Fibroblast of the conjunctiva (primary cell): ENCODE measurements at regions not wholly inside any gene's neighbourhood (a gene's known extent, or its start where the extent isn't known, plus 50 kb on each side); places are given as distances from the start of the nearest gene placed in this dataset.
A peak's percentile ranks its signal among the peaks of the same experiment; 100 is the strongest.

ENCODE experiments used
- DNase-seq: peaks from one replicate; pipeline ENCODE4 v3.0.0-alpha.2; 2010; ENCODE audit warnings: low read depth

DNA sequence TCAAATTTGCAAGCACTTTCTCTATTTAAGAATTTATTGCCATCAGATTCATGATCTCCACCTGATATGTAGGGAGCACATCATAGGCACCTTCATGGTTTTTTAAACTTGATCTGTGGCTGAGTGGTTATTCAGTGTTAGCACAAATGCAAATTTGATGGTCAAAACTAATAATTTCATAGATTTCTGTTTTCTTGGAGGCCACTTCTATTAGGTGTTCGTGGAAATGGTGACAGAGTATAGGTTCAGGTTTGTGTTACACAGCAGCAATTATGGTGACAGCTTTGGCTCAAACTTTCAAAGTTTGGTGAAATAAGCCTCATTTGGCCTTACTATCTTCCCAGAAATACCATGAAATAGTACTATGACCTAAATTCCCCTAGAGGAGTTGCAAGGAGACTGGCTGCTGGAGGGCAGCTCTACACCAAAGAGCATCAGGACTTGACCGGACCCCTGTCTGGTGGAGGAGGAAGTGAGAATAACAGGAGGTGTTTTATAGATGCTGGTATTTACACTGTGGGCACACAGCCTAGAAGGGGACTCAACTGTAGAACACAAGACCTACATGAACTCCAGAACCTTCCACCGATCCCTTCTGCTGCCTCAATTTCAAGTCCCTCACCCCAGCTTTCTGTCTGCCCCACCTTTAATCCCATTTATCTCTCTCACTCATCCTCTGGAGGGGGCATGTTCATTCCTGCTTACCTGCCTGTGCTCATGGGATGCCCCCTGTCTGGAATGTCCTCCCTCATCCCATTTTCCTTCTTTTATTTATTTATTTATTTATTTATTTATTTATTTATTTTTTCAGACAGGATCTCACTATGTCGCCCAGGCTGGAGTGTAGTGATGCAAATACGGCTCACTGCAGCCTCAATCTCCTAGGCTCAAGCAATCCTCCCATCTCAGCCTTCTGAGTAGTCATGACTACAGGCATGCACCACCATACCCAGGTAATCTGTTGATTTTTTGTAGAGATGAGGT, 132.9 kb upstream of the SIX2 start:
- no peak for DNase-seq

DNA sequence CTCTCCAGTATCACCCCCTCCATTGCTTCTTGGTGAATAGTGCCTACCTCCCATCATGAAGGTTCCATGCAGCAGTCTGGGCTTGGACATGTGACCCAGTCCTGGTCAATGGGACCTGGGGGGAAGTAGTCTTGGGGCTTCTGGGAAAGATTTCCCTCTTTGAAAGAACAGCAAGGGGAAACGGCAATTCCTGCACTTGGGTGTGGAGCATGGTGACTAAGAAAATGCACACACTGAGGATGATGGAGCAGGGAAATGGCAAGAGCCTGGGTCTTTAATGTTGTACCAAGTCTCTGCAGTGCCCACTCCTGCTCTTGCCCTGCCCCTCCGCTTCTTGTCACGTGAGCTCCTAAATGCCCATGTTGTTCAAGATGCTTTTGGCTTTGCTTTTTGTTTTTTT, 131.4 kb upstream of the SIX2 start:
- no peak for DNase-seq

DNA sequence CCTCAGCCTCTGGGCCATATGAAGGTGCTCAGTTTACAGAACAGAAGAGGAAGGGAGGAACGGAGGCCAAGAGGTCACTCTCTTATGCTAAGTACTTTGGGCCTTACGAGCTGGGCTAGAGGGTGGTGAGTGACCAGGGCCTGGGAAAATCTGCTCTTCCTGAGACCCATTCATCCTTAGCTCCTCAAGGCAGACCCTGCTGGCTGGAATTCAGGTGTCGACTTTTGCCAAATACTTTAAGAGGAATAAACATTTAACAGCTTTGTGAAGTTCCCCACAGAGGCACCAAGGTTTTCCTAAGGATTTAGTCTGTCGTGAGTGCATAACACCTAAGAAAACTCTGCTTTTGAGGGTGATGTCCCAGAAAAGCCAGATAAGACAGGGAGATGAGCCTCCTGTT, 129.7 kb upstream of the SIX2 start:
- DNase-seq = no peak

DNA sequence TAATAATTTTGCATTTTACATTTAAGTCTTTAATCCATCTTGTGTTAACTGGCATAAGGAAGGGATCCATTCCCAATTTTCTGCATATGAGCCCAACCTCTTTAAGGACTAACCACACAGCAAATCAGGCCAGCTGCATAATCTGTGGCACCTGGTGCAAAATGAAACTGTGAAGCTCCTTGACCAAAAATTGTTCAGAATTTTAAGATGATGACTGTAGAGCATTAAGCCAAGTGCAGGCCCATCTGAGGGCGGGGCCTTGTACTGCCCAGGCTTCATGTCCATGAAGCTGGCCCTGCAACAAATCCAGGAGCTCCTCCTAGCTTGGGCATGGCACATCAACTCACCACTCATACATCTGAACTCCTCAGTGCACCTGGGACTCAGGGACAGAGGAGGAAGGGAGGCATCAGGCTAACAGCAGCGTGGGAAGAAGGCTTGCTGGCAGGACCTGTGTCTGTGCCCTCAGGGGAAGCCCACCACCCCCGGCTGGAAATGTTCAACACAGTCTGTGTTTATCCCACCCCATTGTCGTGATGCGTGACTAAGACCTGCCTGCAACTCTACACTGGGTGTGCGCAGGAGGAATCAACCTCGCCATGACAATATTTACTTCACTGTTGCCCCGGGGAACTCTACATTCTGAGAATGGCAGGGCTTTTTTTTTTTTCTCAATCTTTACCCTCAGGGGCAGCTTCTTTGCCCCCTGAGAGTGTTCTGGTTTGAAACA, 128.9 kb upstream of the SIX2 start:
- DNase-seq = no peak

DNA sequence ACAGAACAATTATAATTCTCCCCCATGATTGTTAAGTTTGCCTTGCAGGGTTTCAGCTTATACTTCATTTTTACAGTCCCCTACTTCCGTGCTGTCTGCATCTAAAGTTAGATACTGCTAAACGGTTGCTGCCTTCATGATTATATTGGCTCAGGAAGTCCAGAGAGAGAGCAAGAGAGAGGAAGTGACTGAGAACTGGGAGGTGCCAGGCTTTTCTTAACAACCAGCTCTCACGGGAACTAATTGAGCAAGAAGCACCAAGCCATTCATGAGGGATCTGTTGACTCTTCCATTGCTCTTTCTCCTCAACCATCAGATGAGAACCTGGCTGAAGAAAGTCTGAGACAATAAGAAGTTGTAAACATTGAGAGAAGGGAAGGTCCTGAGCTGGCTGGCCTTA, 125.5 kb upstream of the SIX2 start:
- DNase-seq = no peak

DNA sequence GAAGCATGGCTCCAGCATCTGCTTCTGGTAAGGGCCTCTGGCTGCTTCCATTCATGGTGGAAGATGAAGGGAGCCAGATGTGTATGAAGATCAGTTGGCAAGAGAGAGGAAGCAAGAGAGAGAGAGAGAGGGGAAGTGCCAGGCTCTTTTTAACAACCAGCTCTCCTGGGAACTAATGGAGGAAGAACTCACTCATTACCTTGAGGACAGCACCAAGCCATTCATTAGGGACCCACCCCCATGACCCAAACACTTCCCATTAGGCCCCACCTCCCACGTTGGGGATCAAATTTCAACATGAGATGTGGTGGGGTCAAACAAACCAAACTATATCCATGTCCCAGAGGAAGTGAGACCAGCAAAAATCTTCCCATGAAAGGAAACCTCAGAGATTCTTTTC, 124.8 kb upstream of the SIX2 start:
- no peak for DNase-seq

DNA sequence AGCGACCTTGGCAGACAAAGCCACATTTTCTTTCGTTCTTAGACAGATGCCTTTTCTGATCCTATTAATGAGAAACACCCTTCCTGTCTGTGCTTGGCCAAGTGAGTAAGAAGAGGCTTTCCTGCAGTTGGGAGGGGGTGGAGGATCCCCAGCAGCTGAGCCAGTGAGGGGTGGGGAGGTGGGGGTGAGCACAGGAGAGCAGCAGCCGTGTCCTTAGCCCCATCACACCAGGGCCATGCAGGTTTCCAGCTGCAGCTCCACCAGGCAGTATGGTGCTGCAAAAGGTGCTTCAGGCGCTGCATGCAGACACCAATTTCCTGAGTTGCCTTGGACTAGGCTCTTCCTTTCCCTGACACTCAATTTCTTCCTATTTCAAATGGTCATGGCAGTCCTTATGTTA, 123.3 kb upstream of the SIX2 start:
- DNase-seq = no peak

DNA sequence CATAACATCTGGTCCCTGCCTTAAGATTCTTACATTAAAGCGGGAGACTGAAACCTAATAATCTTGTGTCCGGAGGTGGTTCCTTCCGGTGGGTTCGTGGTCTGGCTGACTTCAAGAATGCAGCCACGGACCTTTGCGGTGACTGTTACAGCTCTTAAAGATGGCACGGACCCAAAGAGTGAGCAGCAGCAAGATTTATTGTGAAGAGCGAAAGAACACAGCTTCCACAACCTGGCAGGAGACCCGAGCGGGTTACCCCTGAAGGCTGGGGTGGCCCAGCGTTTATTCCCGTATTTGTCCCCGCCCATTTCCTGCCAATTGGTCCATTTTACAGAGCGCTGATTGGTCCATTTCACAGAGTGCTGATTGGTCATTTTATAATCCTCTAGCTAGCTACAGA, 122.3 kb upstream of the SIX2 start:
- no peak for DNase-seq

DNA sequence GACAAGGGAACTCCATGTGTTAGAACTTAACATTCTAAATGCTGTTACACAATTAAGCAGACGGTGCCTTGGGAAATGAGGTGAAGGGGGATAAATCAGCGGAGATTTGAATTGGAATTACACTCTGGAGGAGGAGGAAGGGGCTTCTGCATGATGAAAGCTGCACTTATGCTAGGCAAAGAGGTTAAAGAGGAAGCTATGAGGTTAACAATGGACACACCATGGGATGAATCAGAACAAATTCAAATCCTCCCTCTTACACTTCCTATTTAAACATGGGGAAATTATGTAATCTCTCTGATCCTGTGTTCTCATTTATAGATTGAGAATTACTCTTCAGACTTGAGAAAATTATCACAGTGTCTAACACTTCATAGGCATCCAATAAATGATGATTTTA, 121.5 kb upstream of the SIX2 start:
- DNase-seq = no peak

DNA sequence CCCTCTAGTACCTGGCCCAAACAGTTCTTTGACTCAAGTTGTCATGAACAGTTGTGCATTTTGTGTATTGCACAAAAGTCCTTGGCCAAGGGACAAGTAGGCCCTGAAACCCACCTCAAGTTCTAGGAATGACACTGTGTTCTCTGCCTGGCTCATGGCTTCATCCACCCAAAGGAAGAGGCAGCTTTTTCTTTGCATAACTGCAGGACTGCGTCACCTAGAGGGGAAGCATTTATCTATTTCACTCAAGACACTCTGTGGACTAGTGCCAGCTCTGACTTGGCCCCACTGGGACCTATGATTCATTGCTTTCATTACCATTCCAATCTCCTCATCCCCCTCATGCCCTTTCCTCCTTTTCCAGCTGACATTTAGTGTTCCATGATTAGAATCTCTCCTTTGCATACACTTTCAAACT, 119.3 kb upstream of the SIX2 start:
- peak; percentile 88 for DNase-seq

DNA sequence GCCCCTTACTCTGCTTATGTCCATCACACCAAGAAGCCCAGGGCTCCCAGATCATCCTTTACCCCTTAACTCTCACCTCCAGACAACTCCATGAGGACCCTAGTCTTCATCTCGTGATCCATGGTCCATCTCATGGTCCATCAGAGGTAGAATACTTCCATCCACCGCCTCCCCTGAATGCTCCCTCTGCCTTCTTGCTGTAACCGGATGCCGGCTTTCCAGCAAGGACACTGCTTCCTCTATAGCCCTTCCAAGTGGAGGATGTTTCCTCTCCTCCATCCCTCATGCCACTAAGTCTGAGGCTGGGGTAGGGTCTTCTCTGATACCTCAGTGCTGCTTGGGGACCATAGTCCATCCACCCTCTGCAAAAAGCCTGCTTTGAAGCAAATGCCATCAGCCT, 118.6 kb upstream of the SIX2 start:
- DNase-seq = no peak

DNA sequence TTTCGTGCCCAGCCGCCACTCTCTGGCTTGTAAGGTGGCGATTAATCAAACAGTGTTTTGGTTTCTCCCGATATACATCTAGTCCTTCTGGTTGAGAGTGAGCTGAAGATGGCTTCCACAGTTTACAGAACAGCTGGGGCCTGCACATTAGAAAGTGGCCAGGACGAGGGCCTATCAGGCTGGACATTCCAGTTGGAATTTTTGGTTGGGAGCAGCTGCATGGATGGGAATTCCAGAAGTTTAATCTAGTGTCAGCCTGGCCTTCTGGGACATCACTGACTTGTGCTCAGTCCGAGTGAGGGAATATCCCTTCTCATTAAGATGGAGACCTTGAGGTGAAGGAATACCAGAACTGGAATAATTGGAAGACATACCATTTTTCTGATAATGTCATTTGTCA, 118.1 kb upstream of the SIX2 start:
- DNase-seq = no peak

DNA sequence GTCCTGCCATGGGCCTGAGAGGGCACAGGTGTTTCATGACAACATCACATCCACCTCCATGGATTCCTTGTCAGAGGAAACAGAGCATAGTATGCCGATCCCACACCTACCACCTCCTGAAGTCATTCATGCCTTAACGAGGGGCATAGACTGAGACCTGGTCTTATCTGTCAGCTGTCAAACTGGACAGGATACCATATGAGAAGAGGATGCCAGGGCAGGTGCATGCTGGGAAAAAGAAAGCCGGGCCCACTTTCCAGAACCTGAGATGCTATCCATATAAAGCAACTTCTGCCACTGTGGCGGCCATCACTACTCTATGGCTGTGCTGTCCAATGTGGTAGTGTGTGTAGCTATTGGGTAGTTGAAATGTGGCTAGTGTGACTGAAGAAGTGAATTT, 116.0 kb upstream of the SIX2 start:
- DNase-seq = no peak

DNA sequence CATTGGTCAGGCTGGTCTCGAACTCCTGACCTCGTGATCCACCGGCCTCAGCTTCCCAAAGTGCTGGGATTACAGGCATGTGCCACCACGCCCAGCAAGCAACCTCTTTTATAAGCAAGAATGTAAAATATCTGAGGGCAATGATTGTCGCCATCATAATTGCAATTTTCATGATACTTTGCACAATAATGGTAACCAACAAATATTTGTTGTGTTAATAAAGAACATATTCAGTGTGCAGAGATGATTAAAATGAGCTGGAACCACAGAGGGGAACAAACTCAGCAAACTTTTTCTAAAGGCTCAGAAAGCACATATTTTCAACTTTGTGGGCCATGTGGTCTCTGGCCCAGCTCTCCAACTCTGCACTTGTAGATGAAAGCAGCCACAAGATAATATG, 115.2 kb upstream of the SIX2 start:
- DNase-seq = no peak

DNA sequence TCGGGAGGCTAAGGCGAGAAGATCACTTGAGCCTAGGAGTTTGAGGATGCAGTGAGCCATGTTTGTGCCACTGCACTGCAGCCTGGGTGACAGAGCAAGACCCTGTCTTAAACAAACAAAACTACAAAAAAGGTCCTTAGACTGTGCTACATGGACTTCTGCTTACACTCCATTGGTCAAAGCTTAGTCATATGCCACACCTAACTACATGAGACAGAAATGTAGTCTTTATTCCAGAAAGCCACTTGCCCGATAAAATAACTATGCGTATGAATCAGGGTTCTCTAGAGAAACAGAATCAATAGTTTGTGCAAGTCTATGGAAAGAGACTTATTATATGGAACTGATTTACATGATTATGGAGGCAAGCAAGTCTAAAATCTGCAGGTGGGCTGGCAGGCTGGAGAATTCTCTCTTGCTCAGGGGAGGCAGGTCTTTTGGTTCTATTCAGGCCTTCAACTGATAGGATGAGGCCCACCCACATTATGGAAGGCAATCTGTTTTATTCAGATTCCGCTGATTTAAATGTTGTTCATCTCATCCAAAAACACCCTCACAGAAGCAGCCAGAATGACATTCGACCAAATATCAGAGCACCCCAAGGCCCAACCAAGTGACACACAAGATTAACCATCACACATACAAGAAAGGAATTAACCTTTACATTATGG, 114.4 kb upstream of the SIX2 start:
- no peak for DNase-seq

DNA sequence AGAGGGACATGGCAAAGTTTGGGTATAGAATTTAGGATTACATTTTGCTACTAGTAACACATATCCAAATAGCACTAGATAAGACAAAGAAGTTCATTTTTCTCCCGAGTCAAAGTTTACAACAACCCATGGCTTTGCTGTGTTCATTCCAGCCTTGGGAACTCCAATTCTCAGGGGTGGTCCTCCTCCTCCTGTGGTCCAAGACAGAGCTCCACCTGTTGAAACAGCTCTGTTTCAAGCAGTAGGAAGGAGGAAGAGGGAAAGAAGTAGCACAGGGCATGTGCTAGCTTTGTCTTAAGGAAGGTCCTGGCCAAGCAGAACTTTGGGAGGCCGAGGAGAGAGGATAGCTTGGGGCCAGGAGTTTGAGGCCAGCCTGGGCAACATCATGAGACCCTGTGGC, 113.8 kb upstream of the SIX2 start:
- DNase-seq = no peak

DNA sequence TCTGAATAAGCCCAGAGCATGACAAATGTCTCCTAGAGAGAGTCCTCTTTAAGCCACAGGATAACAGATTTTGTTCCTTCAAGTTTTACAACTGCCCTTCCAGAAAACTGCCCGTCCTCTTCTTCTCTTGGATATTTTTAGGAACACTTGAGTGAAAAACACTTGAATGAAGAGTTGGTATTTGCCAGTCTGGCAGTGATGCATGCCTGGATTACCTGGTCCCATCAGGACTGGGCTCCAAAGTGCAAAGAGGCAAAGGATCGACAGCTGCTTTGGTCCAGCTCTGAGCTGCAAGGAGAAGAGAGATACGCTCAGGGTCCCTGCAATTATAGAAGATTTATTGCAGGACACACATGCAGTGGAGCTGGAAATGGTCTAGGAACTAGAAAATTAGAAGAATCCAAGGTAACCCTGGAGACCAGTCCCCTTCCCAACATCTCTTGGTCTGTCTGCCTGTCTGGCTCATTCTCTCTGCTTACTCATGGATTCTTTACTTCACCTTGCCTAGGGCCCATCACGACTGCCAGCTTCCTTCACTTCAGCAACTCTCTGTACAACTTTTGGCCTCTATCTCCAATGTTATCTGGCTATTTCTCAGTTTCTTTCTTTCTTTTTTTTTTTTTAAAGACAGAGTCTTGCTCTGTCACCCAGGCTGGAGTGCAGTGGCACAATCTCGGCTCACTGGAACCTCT, 112.1 kb upstream of the SIX2 start:
- no peak for DNase-seq

DNA sequence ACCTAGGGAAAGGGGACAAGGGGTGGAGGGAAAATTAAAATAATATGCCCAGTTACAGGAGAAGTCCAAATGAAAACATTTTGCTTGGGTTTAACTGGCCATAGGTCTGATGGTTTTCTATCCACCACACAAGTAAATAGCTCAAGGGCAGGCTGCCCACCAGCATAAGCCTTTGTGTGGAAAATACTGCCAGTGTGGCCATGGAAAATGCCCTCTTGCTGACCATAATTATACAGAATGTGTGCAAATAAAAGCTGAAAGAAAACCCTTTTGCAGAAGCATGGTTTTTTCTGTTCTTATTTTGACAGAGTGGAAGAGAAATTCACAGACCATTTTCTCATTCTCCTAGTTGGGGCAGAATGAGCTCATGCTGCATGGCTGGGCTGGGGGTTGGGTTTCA, 111.3 kb upstream of the SIX2 start:
- no peak for DNase-seq

DNA sequence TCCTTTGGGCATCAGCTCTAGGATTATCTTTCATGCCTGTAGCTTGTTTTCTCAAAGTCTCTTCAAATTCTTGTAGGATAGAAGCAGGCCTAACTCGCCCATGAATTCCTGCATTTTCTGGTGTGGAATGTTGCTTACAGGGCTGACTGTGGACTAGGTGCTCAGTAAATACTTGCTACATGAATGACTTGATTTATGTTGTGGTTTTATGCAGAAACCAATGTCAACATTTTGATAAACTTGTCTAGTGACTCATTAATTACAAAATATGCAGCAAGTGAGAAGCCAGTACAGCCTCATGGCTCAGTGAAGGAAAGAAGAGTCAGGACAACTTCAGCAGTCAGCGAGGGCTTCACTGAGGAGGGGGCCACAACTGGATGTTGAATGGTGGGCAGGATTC, 110.6 kb upstream of the SIX2 start:
- DNase-seq = no peak

DNA sequence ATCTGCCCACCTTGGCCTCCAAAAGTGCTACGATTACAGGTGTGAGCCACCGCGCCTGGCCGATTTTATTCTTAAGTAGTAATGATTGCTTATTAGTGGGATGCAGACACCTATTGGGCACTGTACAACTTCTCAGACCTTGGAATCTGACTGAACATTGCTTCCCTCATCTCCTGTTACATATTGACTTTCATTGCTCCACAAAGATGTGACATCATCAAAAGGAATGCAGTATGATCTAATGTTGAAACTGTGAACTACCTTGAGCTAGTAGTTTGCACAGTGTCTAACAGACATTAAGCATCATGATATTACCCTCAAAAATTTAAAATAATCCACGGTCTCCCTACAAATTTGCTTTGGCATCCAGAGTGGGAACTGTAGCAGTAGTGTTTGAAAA, 109.8 kb upstream of the SIX2 start:
- no peak for DNase-seq

DNA sequence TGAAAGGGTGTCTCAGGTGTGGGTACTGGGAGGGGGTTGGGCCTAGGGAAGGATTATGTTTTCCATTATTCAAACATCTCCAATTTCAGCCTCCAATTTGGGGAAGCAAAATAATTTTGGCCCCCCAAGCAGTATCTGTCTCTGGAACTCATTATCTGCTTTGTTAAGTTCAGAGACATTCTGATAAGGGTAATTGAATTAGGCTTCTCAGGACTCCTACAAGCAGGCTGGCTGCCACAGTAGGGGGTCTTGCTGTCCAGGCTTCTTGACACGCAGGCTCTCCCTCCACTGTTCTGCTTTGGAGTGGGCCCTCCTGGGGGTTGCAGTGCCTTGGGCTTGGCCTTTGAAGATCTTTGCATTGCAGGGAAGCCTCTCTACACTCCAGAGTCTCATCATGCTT, 108.1 kb upstream of the SIX2 start:
- no peak for DNase-seq

DNA sequence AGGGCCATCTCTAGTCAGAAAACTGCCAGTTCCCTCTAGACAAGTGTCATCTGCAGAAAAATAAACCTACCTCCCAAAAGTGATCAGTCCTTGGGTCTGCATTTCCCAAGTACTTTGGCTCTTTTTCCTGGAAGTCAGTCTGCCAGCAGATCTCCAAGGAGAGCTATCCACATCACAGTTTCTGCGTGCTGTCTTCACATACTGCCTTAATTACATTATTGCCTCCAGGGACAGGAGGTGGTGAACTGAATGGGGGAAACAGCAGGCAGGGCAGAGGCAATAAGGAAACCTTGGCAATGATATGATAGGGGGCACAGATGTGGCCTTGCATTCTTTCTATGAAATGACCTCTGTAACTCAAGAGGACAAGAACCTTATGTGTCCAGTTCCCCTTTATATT, 105.9 kb upstream of the SIX2 start:
- no peak for DNase-seq
